A673 (cell line): ENCODE measurements at regions not wholly inside any gene's neighbourhood (a gene's known extent, or its start where the extent isn't known, plus 50 kb on each side); places are given as distances from the start of the nearest gene placed in this dataset.
"Not testable (repeated sequence)": the region's sequence is repeated elsewhere in the genome, so short reads cannot be mapped to it uniquely, and the experiment has no call there.

Experiments used
- BruUV-seq: library from RNA; stranded (reverse); fragments of 400-500 nt; replicated peaks from 2 replicates; lab custom pipeline; 2021; lab: Mats Ljungman, UMichigan
- CTCF ChIA-PET: fragments of 300-600 bp; sonication (Branson Sonifier 250); formaldehyde crosslinking; loops from one replicate; lab custom pipeline; 2022; ENCODE audit warnings: antibody characterized with exemption; lab: Charles Lee
- POLR2A ChIA-PET: fragments of 300-600 bp; sonication (Branson Sonifier 250); formaldehyde crosslinking; loops from one replicate; lab custom pipeline; 2022; ENCODE audit warnings: antibody characterized with exemption; ENCODE audit not compliant: low non-redundant PET; lab: Charles Lee
- DNase-seq: peaks from one replicate; pipeline ENCODE4 v3.0.0-alpha.2; 2015; ENCODE audit warnings: low spot score
- H3K27ac ChIP-seq: fragments of 200-600 bp; sonication (generic); 2 replicates; pipeline ENCODE4 v1.5.1; 2016; ENCODE audit warnings: mixed run types, low read depth, mild to moderate bottlenecking, mixed read lengths, antibody characterized with exemption, low read length; ENCODE audit not compliant: poor library complexity, severe bottlenecking
- H3K27me3 ChIP-seq: fragments of 200-600 bp; sonication (generic); replicated peaks from 2 replicates; pipeline ENCODE4 v1.6.1; 2017; ENCODE audit warnings: mixed run types, low read depth, mild to moderate bottlenecking, mixed read lengths, antibody characterized with exemption, low read length; ENCODE audit not compliant: insufficient read depth, poor library complexity
- H3K36me3 ChIP-seq: fragments of 200-600 bp; sonication (generic); 2 replicates; pipeline ENCODE4 v1.6.1; 2016; ENCODE audit warnings: mixed run types, mild to moderate bottlenecking, mixed read lengths, antibody characterized with exemption, low read length; ENCODE audit not compliant: insufficient read depth, poor library complexity, severe bottlenecking
- H3K4me1 ChIP-seq: fragments of 200-600 bp; sonication (generic); 2 replicates; pipeline ENCODE4 v1.6.1; 2017; ENCODE audit warnings: mixed run types, mild to moderate bottlenecking, mixed read lengths, antibody characterized with exemption, low read length; ENCODE audit not compliant: insufficient read depth, poor library complexity, severe bottlenecking
- H3K4me3 ChIP-seq: fragments of 200-600 bp; sonication (generic); 2 replicates; pipeline ENCODE4 v1.5.1; 2016; ENCODE audit warnings: low read depth, mixed run types, mild to moderate bottlenecking, mixed read lengths, low read length; ENCODE audit not compliant: poor library complexity, severe bottlenecking
- H3K9me3 ChIP-seq: fragments of 200-600 bp; sonication (generic); 2 replicates; pipeline ENCODE4 v1.6.1; 2016; ENCODE audit warnings: mixed run types, low read depth, mild to moderate bottlenecking, mixed read lengths, antibody characterized with exemption, low read length; ENCODE audit not compliant: poor library complexity, severe bottlenecking
- EZH2 ChIP-seq: fragments of 200-600 bp; sonication (generic); IDR thresholded peaks from 2 replicates; pipeline ENCODE4 v1.6.1; 2017; ENCODE audit warnings: borderline replicate concordance, low read depth, mild to moderate bottlenecking, mixed read lengths, antibody characterized with exemption, low read length; ENCODE audit not compliant: poor library complexity, severe bottlenecking
- intact Hi-C: fragments of 100-400 bp; cut with micrococcal nuclease; formaldehyde crosslinking; loops from one replicate; pipeline ENCODE4 v1.10.0; 2022; ENCODE audit not compliant: unreplicated experiment
- TF ChIP-seq, protein P1 (sequence below): fragments of 300-800, 200-600 bp; sonication (generic); conservative IDR thresholded peaks from 2 replicates; pipeline ENCODE4 v1.5.1; 2017; ENCODE audit warnings: low read depth, mild to moderate bottlenecking, antibody characterized with exemption, low read length, moderate library complexity, mixed read lengths

DNA sequence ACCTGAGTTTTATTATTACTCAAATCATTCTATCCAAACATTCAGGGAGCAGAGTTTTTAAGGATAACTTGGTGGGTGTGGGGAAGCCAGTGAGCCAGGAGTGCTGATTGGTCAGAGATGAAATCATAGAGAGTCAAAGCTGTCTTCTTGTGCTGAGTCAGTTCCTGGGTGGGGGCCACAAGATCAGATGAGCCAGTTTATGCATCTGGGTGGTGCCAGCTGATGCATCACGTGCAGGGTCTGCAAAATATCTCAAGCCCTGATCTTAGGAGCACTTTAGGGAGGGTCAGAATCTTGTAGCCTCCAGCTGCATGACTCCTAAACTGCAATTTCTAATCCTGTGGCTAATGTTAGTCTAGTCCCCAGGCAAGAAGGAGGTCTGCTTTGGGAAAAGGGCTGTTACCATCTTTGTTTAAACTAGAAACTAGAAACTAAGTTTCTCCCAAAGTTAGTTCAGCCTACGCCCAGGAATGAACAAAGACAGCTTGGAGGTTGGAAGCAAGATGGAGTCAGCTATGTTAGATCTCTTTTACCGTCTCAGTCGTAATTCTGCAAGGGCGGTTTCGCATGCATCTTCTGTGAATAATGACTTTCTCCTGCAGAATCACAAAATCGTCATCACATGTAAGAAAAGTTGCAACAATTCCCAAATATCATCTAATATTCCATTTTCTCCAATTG, 97.5 kb downstream of the ZNF664 start:
- H3K9me3 ChIP-seq, H3K27me3 ChIP-seq, CTCF ChIA-PET, DNase-seq, intact Hi-C loops, H3K27ac ChIP-seq, H3K36me3 ChIP-seq, BruUV-seq, H3K4me3 ChIP-seq: not testable (repeated sequence)
- H3K4me1 ChIP-seq = peaks cover 24% of the 10 kb centered on the region
- POLR2A ChIA-PET = interaction anchor here (0.6 kb wide), 1 partner anchor 12 kb away, joined by 4 read pairs; no protein-coding TSS in a partner anchor

DNA sequence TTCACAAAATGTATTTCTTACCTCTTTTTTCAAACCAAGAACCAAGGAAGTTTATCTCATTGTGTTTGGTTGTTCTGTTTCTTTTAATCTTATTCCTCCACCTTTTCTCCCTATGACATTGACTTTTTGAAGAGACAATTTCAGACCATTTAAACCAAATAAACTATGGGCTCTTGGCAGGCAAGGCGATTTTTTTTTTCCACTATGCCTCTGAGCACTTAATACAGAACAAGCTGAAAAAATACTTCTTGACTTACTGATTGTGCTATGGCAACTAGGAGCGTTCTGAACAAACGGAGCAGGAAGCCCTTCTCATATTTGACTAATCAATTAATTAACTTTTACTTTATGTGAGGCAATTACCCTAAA, 98.0 kb downstream of the ZNF664 start:
- TF ChIP-seq, protein P1, sequence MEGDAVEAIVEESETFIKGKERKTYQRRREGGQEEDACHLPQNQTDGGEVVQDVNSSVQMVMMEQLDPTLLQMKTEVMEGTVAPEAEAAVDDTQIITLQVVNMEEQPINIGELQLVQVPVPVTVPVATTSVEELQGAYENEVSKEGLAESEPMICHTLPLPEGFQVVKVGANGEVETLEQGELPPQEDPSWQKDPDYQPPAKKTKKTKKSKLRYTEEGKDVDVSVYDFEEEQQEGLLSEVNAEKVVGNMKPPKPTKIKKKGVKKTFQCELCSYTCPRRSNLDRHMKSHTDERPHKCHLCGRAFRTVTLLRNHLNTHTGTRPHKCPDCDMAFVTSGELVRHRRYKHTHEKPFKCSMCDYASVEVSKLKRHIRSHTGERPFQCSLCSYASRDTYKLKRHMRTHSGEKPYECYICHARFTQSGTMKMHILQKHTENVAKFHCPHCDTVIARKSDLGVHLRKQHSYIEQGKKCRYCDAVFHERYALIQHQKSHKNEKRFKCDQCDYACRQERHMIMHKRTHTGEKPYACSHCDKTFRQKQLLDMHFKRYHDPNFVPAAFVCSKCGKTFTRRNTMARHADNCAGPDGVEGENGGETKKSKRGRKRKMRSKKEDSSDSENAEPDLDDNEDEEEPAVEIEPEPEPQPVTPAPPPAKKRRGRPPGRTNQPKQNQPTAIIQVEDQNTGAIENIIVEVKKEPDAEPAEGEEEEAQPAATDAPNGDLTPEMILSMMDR = no peak
- TF ChIP-seq EZH2 = no peak
- Histone ChIP-seq H3K27me3 (no peaks in the 10 kb centered on the region), H3K4me3 (no peak overlapping the region), H3K9me3 (peaks cover 8% of the 10 kb centered on the region), H3K4me1 (peaks cover 24% of the 10 kb centered on the region), H3K27ac (no peak overlapping the region), H3K36me3 (no peaks in the 10 kb centered on the region)
- no peak for DNase-seq
- BruUV-seq = no TSS peak
- CTCF ChIA-PET = no interaction called here
- intact Hi-C loops = no loop called here
- POLR2A ChIA-PET = no interaction called here

DNA sequence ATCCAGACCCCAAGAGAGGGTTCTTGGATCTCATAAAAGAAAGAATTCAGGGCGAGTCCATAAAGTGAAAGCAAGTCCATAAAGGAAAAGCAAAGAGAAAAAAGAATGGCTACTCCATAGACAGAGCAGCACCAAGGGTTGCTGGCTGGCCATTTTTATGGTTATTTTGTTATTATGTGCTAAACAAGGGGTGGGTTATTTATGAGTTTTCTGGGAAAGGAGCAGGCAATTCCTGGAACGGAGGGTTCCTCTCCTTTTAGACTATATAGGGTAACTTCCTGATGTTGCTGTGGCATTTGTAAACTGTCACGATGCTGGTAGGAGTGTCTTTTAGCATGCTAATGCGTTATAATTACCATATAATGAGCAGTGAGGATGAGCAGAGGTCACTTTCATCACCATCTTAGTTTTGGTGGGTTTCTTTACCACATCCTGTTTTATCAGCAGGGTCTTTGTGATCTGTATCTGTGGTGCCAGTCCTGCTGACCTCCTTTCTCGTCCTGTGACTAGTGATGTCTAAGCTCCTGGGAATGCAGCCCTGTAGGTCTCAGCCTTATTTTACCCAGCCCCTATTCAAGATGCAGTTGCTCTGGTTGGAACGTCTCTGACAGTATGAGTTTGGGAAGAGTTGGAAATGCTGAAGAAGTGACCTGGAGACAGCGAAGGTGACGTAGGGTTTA, 100.5 kb downstream of the ZNF664 start:
- BruUV-seq = no TSS peak
- POLR2A ChIA-PET = no interaction called here
- Histone ChIP-seq H3K27me3 (no peaks in the 10 kb centered on the region), H3K27ac (no peak overlapping the region), H3K36me3 (no peaks in the 10 kb centered on the region), H3K4me3 (no peak overlapping the region), H3K9me3 (no peaks in the 10 kb centered on the region), H3K4me1 (peaks cover 24% of the 10 kb centered on the region)
- no peak for DNase-seq
- CTCF ChIA-PET = no interaction called here
- intact Hi-C loops = no loop called here
- TF ChIP-seq EZH2 = no peak
- TF ChIP-seq, protein P1 = no peak

DNA sequence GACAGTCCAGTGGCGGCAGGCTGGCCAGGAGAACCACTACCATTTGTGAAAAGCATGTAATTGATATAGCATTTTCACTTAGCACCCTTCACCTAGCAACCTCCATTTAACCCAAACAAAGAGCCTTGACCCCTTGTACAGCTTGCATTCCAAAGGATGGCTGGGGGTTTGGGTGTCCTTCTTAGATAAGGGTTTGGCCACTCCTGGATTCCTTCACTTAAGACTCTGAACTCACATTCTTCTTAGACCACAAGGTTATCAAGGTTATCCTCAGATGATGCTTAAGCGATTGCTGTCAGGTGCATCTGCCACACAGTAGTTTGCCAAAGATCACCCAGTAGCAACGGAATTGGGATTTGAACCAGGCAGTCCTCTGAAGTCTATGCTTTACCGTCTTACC, 102.8 kb downstream of the ZNF664 start:
- H3K9me3 ChIP-seq = no peaks in the 10 kb centered on the region
- H3K4me3 ChIP-seq = no peak overlapping the region
- H3K36me3 ChIP-seq = no peaks in the 10 kb centered on the region
- BruUV-seq = no TSS peak
- ChIA-PET CTCF (no interaction called here), POLR2A (no interaction called here)
- no peak for TF ChIP-seq EZH2
- TF ChIP-seq, protein P1 = no peak
- no peak for DNase-seq
- intact Hi-C loops = no loop called here
- peaks cover 24% of the 10 kb centered on the region for H3K4me1 ChIP-seq
- no peak overlapping the region for H3K27ac ChIP-seq
- no peaks in the 10 kb centered on the region for H3K27me3 ChIP-seq
